ENCODE measurements at regions not wholly inside any gene's neighbourhood (a gene's known extent, or its start where the extent isn't known, plus 50 kb on each side); places are given as distances from the start of the nearest gene placed in this dataset.

- DNase-seq (ENCODE audit: low read depth) = no peak
- TF ChIP-seq CTCF (IDR thresholded peaks at IDR 0.05; ENCODE audit: insufficient read depth, low read depth, low read length) = no peak
- no peak overlapping the region for H3K4me3 ChIP-seq (ENCODE audit: low read depth, low read length)
Measured at GRCh38 chrX:78213331-78213730, 73.9 kb upstream of the TAF9B start.

- no peak overlapping the region for H3K4me3 ChIP-seq (ENCODE audit: low read depth, low read length)
- DNase-seq (ENCODE audit: low read depth) = peak; percentile 3
- TF ChIP-seq CTCF (IDR thresholded peaks at IDR 0.05; ENCODE audit: insufficient read depth, low read depth, low read length) = peak; percentile 24
Measured at GRCh38 chrX:78199851-78200250, 60.4 kb upstream of the TAF9B start.

Measured in fibroblast of villous mesenchyme (primary cell).